ENCODE measurements at regions not wholly inside any gene's neighbourhood (a gene's known extent, or its start where the extent isn't known, plus 50 kb on each side); places are given as distances from the start of the nearest gene placed in this dataset.

DNA sequence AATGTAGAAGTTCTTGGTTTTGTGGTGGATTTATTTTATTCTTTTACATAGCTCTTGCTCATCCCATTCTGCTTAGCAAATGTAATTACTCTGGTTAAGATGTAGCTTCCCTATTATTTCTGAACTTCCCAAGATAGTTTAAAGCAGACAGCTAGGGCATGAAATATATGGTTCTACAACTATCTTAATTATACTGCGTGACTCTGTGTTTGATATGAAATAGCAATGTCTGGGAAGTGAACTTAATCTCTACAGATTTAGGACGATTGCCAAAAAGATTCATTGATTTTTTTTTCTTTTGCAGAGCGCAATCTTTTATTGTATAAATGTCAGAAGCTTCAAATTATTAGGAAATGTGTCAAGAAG, 529.3 kb upstream of the ZNF608 start:
- DNase-seq (ENCODE audit: low read depth, low spot score) (no peak), FAIRE-seq (no peak), ATAC-seq (no peak)
- WGBS (ENCODE audit: insufficient coverage, insufficient replicate concordance, low lambda C conversion rate, missing lambda C conversion rate): 22% methylated on average over 3 of the region's 3 CpGs
- Histone ChIP-seq H3K4me2 (ENCODE audit: control insufficient read depth, insufficient read depth) (no peak overlapping the region), H3K9ac (ENCODE audit: control insufficient read depth, insufficient read depth, low read length) (no peak overlapping the region), H4K20me1 (ENCODE audit: control insufficient read depth, insufficient read depth) (no peaks in the 10 kb centered on the region), H2AFZ (ENCODE audit: control insufficient read depth, low read depth, low read length) (no peak overlapping the region), H3K27ac (ENCODE audit: control insufficient read depth, insufficient read depth) (no peak overlapping the region), H3K4me1 (ENCODE audit: control insufficient read depth, insufficient read depth, low read length) (no peaks in the 10 kb centered on the region), H3K79me2 (ENCODE audit: control insufficient read depth, insufficient read depth, low read length) (no peaks in the 10 kb centered on the region), H3K27me3 (replicated peaks in 1 of 2; ENCODE audit: control insufficient read depth in 2 of 2, insufficient read depth in 2 of 2, low read length in 1 of 2) (no peaks in the 10 kb centered on the region), H3K9me3 (replicated peaks; ENCODE audit: control insufficient read depth, insufficient read depth, low read length) (no peaks in the 10 kb centered on the region), H3K4me3 (no peak overlapping the region), H3K36me3 (ENCODE audit: control insufficient read depth in 2 of 2, insufficient read depth in 2 of 2, low read length in 1 of 2) (no peaks in the 10 kb centered on the region)
- intact Hi-C loops (cut with micrococcal nuclease; ENCODE audit: unreplicated experiment): no loop called here
- ChIA-PET RAD21 (ENCODE audit: unreplicated experiment) (no interaction called here), CTCF (interaction anchor here (1.2 kb wide), 1 partner anchor 12 kb away, joined by 3 read pairs; no protein-coding TSS in a partner anchor), SMC1A (ENCODE audit: uncharacterized antibody, unreplicated experiment) (interaction anchor here (1.0 to 2.1 kb wide), 6 partner anchors 9 to 44 kb away, joined by 3 to 6 read pairs (median 4); no protein-coding TSS in a partner anchor), POLR2A (no interaction called here)
- TF ChIP-seq ZBTB4 (CRISPR knock-in tag; IDR thresholded peaks at IDR 0.05): no peak
- TF ChIP-seq, protein P1, sequence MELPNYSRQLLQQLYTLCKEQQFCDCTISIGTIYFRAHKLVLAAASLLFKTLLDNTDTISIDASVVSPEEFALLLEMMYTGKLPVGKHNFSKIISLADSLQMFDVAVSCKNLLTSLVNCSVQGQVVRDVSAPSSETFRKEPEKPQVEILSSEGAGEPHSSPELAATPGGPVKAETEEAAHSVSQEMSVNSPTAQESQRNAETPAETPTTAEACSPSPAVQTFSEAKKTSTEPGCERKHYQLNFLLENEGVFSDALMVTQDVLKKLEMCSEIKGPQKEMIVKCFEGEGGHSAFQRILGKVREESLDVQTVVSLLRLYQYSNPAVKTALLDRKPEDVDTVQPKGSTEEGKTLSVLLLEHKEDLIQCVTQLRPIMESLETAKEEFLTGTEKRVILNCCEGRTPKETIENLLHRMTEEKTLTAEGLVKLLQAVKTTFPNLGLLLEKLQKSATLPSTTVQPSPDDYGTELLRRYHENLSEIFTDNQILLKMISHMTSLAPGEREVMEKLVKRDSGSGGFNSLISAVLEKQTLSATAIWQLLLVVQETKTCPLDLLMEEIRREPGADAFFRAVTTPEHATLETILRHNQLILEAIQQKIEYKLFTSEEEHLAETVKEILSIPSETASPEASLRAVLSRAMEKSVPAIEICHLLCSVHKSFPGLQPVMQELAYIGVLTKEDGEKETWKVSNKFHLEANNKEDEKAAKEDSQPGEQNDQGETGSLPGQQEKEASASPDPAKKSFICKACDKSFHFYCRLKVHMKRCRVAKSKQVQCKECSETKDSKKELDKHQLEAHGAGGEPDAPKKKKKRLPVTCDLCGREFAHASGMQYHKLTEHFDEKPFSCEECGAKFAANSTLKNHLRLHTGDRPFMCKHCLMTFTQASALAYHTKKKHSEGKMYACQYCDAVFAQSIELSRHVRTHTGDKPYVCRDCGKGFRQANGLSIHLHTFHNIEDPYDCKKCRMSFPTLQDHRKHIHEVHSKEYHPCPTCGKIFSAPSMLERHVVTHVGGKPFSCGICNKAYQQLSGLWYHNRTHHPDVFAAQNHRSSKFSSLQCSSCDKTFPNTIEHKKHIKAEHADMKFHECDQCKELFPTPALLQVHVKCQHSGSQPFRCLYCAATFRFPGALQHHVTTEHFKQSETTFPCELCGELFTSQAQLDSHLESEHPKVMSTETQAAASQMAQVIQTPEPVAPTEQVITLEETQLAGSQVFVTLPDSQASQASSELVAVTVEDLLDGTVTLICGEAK (IDR thresholded peaks at IDR 0.05; ENCODE audit: borderline replicate concordance): no peak
- no peak for TF ChIP-seq MYC (IDR thresholded peaks at IDR 0.05; ENCODE audit: insufficient read depth, insufficient read length, insufficient replicate concordance, low read length, severe bottlenecking)
- TF ChIP-seq IRF4 (IDR thresholded peaks at IDR 0.05; ENCODE audit: low read depth, low read length): no peak
- TF ChIP-seq IKZF1 (conservative IDR thresholded peaks at IDR 0.05): no peak
- in situ Hi-C loops (cut with MboI): no loop called here
- no TSS peak for BruUV-seq (replicated peaks)

All from GM12878 (cell line).